ENCODE measurements at regions not wholly inside any gene's neighbourhood (a gene's known extent, or its start where the extent isn't known, plus 50 kb on each side); places are given as distances from the start of the nearest gene placed in this dataset.

GRCh38 chr2:5040571-5040970 is 651.6 kb upstream of the SOX11 start:
- Histone ChIP-seq H3K36me3 (replicated peaks; ENCODE audit: low read depth, low read length) (no peaks in the 10 kb centered on the region), H3K4me3 (ENCODE audit: low read length) (no peak overlapping the region), H3K4me1 (ENCODE audit: low read length) (no peaks in the 10 kb centered on the region), H4K20me1 (ENCODE audit: insufficient read depth, low read length) (no peaks in the 10 kb centered on the region), H3K9ac (ENCODE audit: low read length) (no peak overlapping the region), H3K27ac (ENCODE audit: low read length) (no peak overlapping the region), H3K79me2 (ENCODE audit: low read length) (no peaks in the 10 kb centered on the region), H3K4me2 (ENCODE audit: low read length) (no peak overlapping the region), H3K27me3 (ENCODE audit: low read depth, low read length) (no peaks in the 10 kb centered on the region), H2AFZ (ENCODE audit: low read depth, low read length) (no peak overlapping the region), H3K9me3 (ENCODE audit: insufficient read depth, low read length) (no peaks in the 10 kb centered on the region)
- no peak for TF ChIP-seq EZH2phosphoT487 (IDR thresholded peaks at IDR 0.05; ENCODE audit: low read depth)
- TF ChIP-seq, protein P1, sequence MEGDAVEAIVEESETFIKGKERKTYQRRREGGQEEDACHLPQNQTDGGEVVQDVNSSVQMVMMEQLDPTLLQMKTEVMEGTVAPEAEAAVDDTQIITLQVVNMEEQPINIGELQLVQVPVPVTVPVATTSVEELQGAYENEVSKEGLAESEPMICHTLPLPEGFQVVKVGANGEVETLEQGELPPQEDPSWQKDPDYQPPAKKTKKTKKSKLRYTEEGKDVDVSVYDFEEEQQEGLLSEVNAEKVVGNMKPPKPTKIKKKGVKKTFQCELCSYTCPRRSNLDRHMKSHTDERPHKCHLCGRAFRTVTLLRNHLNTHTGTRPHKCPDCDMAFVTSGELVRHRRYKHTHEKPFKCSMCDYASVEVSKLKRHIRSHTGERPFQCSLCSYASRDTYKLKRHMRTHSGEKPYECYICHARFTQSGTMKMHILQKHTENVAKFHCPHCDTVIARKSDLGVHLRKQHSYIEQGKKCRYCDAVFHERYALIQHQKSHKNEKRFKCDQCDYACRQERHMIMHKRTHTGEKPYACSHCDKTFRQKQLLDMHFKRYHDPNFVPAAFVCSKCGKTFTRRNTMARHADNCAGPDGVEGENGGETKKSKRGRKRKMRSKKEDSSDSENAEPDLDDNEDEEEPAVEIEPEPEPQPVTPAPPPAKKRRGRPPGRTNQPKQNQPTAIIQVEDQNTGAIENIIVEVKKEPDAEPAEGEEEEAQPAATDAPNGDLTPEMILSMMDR (IDR thresholded peaks at IDR 0.05; ENCODE audit: low read depth, low read length): no peak

DNA sequence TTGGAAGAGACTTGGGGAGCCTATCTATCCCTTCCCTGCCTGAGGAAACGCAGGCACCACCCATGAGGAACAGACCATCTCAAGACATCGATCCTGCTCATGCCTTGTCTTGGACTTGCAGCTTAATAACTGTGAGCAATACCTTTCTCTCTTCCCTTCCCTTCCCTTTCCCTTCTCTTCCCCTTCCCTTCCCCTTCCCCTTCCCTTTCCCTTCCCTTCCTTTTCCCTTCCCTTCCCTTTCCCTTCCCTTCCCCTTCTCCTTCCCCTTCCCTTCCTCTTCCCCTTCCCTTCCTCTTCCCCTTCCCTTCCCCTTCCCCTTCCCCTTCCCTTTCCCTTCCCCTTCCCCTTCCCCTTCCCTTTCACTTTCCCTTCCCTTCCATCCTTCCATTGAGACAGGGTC is 650.7 kb upstream of the SOX11 start:
- Histone ChIP-seq H3K4me3 (ENCODE audit: low read length) (no peak overlapping the region), H3K4me1 (ENCODE audit: low read length) (no peaks in the 10 kb centered on the region), H3K4me2 (ENCODE audit: low read length) (no peak overlapping the region), H3K36me3 (replicated peaks; ENCODE audit: low read depth, low read length) (no peaks in the 10 kb centered on the region), H3K9ac (ENCODE audit: low read length) (no peak overlapping the region), H3K79me2 (ENCODE audit: low read length) (no peaks in the 10 kb centered on the region), H3K9me3 (ENCODE audit: insufficient read depth, low read length) (no peaks in the 10 kb centered on the region), H3K27ac (ENCODE audit: low read length) (no peak overlapping the region), H4K20me1 (ENCODE audit: insufficient read depth, low read length) (no peaks in the 10 kb centered on the region), H3K27me3 (ENCODE audit: low read depth, low read length) (no peaks in the 10 kb centered on the region), H2AFZ (ENCODE audit: low read depth, low read length) (no peak overlapping the region)
- TF ChIP-seq, protein P1 (IDR thresholded peaks at IDR 0.05; ENCODE audit: low read depth, low read length): no peak
- no peak for TF ChIP-seq EZH2phosphoT487 (IDR thresholded peaks at IDR 0.05; ENCODE audit: low read depth)

GRCh38 chr2:5042666-5043440 is 649.3 kb upstream of the SOX11 start:
- Histone ChIP-seq H3K79me2 (ENCODE audit: low read length) (no peaks in the 10 kb centered on the region), H3K27ac (ENCODE audit: low read length) (no peak overlapping the region), H2AFZ (ENCODE audit: low read depth, low read length) (no peak overlapping the region), H3K4me3 (ENCODE audit: low read length) (no peak overlapping the region), H3K9me3 (ENCODE audit: insufficient read depth, low read length) (no peaks in the 10 kb centered on the region), H3K4me2 (ENCODE audit: low read length) (no peak overlapping the region), H4K20me1 (ENCODE audit: insufficient read depth, low read length) (no peaks in the 10 kb centered on the region), H3K27me3 (ENCODE audit: low read depth, low read length) (no peaks in the 10 kb centered on the region), H3K9ac (ENCODE audit: low read length) (no peak overlapping the region), H3K36me3 (replicated peaks; ENCODE audit: low read depth, low read length) (no peaks in the 10 kb centered on the region), H3K4me1 (ENCODE audit: low read length) (no peaks in the 10 kb centered on the region)
- TF ChIP-seq, protein P1 (IDR thresholded peaks at IDR 0.05; ENCODE audit: low read depth, low read length): no peak
- TF ChIP-seq EZH2phosphoT487 (IDR thresholded peaks at IDR 0.05; ENCODE audit: low read depth): no peak

- Histone ChIP-seq H3K79me2 (ENCODE audit: low read length) (no peaks in the 10 kb centered on the region), H3K4me3 (ENCODE audit: low read length) (no peak overlapping the region), H3K27me3 (ENCODE audit: low read depth, low read length) (no peaks in the 10 kb centered on the region), H3K9me3 (ENCODE audit: insufficient read depth, low read length) (no peaks in the 10 kb centered on the region), H2AFZ (ENCODE audit: low read depth, low read length) (no peak overlapping the region), H3K4me2 (ENCODE audit: low read length) (no peak overlapping the region), H3K27ac (ENCODE audit: low read length) (no peak overlapping the region), H3K9ac (ENCODE audit: low read length) (no peak overlapping the region), H4K20me1 (ENCODE audit: insufficient read depth, low read length) (no peaks in the 10 kb centered on the region), H3K4me1 (ENCODE audit: low read length) (no peaks in the 10 kb centered on the region), H3K36me3 (replicated peaks; ENCODE audit: low read depth, low read length) (no peaks in the 10 kb centered on the region)
- no peak for TF ChIP-seq EZH2phosphoT487 (IDR thresholded peaks at IDR 0.05; ENCODE audit: low read depth)
- TF ChIP-seq, protein P1 (IDR thresholded peaks at IDR 0.05; ENCODE audit: low read depth, low read length): no peak
Observed at GRCh38 chr2:5051300-5051699, 640.9 kb upstream of the SOX11 start.

All from OCI-LY3 (cell line).